Smooth muscle cell (in vitro differentiated cells): ENCODE measurements at regions not wholly inside any gene's neighbourhood (a gene's known extent, or its start where the extent isn't known, plus 50 kb on each side); places are given as distances from the start of the nearest gene placed in this dataset.

Source experiments
- DNase-seq: peaks from one replicate; lab custom pipeline; 2025; ENCODE audit not compliant: unreplicated experiment; lab: John Stamatoyannopoulos, UW
- H2AFZ ChIP-seq: fragments of 200-600 bp; sonication (generic); 2 replicates; pipeline ENCODE4 v1.6.0; 2016; ENCODE audit warnings: antibody characterized with exemption, low read depth, mild to moderate bottlenecking
- H3F3A ChIP-seq: fragments of 200-600 bp; sonication (generic); 2 replicates; pipeline ENCODE4 v1.6.0; 2017; ENCODE audit warnings: antibody characterized with exemption, low read depth
- H3K27ac ChIP-seq: fragments of 200-600 bp; sonication (generic); 2 replicates; pipeline ENCODE4 v1.5.1; 2016; ENCODE audit warnings: low read depth, mild to moderate bottlenecking
- H3K27me3 ChIP-seq: fragments of 200-600 bp; sonication (generic); 2 replicates; pipeline ENCODE4 v1.6.1; 2016; ENCODE audit warnings: low read depth, mild to moderate bottlenecking
- H3K36me3 ChIP-seq: fragments of 200-600 bp; sonication (generic); 2 replicates; pipeline ENCODE4 v1.5.1; 2016; ENCODE audit warnings: low read depth
- H3K4me1 ChIP-seq: fragments of 200-600 bp; sonication (generic); 2 replicates; pipeline ENCODE4 v1.5.1; 2016; ENCODE audit warnings: low read depth
- H3K4me2 ChIP-seq: fragments of 200-600 bp; sonication (generic); 2 replicates; pipeline ENCODE4 v1.6.0; 2016; ENCODE audit warnings: mild to moderate bottlenecking
- H3K4me3 ChIP-seq: fragments of 200-600 bp; sonication (generic); 2 replicates; pipeline ENCODE4 v1.5.1; 2016; ENCODE audit warnings: mild to moderate bottlenecking
- H3K79me2 ChIP-seq: fragments of 200-600 bp; sonication (generic); 2 replicates; pipeline ENCODE4 v1.6.0; 2016; ENCODE audit warnings: low read depth, mild to moderate bottlenecking
- H3K9ac ChIP-seq: fragments of 200-600 bp; sonication (generic); 2 replicates; pipeline ENCODE4 v1.6.0; 2016; ENCODE audit warnings: low read depth
- H3K9me3 ChIP-seq: fragments of 200-600 bp; sonication (generic); replicated peaks from 2 replicates; pipeline ENCODE4 v1.5.1; 2016; ENCODE audit warnings: low read depth
- H4K20me1 ChIP-seq: fragments of 200-600 bp; sonication (generic); 2 replicates; pipeline ENCODE4 v1.6.0; 2016; ENCODE audit warnings: low read depth
- CTCF ChIP-seq: fragments of 200-600 bp; sonication (generic); IDR thresholded peaks from 2 replicates; pipeline ENCODE4 v1.5.1; 2017; ENCODE audit warnings: borderline replicate concordance, mild to moderate bottlenecking, antibody characterized with exemption; ENCODE audit not compliant: insufficient read depth, poor library complexity, severe bottlenecking
- WGBS: methylation state at CpG from one replicate; pipeline ENCODE4 v1.1.7; 2016; ENCODE audit warnings: low lambda C conversion rate; 5-methylcytosine and 5-hydroxymethylcytosine counted together

GRCh38 chr20:56722042-56722441 is 92.9 kb downstream of the TFAP2C start:
- Histone ChIP-seq H3K4me1 (no peaks in the 10 kb centered on the region), H4K20me1 (no peaks in the 10 kb centered on the region), H3K4me3 (no peak overlapping the region), H3K9me3 (no peaks in the 10 kb centered on the region), H3K27me3 (no peaks in the 10 kb centered on the region), H3K36me3 (no peaks in the 10 kb centered on the region), H3F3A (no peaks in the 10 kb centered on the region), H3K9ac (no peak overlapping the region), H2AFZ (no peak overlapping the region), H3K27ac (no peak overlapping the region), H3K4me2 (no peak overlapping the region), H3K79me2 (no peaks in the 10 kb centered on the region)
- 86% methylated on average over 10 of the region's 10 CpGs for WGBS
- no peak for DNase-seq
- TF ChIP-seq CTCF: no peak

GRCh38 chr20:56723331-56723730 is 94.2 kb downstream of the TFAP2C start:
- TF ChIP-seq CTCF: no peak
- H4K20me1 ChIP-seq: no peaks in the 10 kb centered on the region
- no peak for DNase-seq
- no peak overlapping the region for H3K27ac ChIP-seq
- H3K9ac ChIP-seq: no peak overlapping the region
- no peak overlapping the region for H3K4me2 ChIP-seq
- H3K79me2 ChIP-seq: no peaks in the 10 kb centered on the region
- no peaks in the 10 kb centered on the region for H3K9me3 ChIP-seq
- WGBS: 92% methylated on average over 6 of the region's 6 CpGs
- no peaks in the 10 kb centered on the region for H3K36me3 ChIP-seq
- no peaks in the 10 kb centered on the region for H3K27me3 ChIP-seq
- no peak overlapping the region for H2AFZ ChIP-seq
- no peak overlapping the region for H3K4me3 ChIP-seq
- H3K4me1 ChIP-seq: no peaks in the 10 kb centered on the region
- H3F3A ChIP-seq: no peaks in the 10 kb centered on the region

- Histone ChIP-seq H3K9me3 (no peaks in the 10 kb centered on the region), H3K4me3 (no peak overlapping the region), H3K36me3 (no peaks in the 10 kb centered on the region), H3K4me2 (no peak overlapping the region), H3K79me2 (no peaks in the 10 kb centered on the region), H3K9ac (no peak overlapping the region), H3K27me3 (no peaks in the 10 kb centered on the region), H2AFZ (no peak overlapping the region), H3F3A (no peaks in the 10 kb centered on the region), H3K27ac (no peak overlapping the region), H4K20me1 (no peaks in the 10 kb centered on the region), H3K4me1 (no peaks in the 10 kb centered on the region)
- 87% methylated on average over 5 of the region's 5 CpGs for WGBS
- no peak for DNase-seq
- no peak for TF ChIP-seq CTCF
These were observed 95.2 kb downstream of the TFAP2C start for GRCh38 chr20:56724241-56724757.

GRCh38 chr20:56730003-56730402 is 100.9 kb downstream of the TFAP2C start:
- no peak overlapping the region for H3K27ac ChIP-seq
- DNase-seq: no peak
- no peaks in the 10 kb centered on the region for H3K9me3 ChIP-seq
- no peaks in the 10 kb centered on the region for H3F3A ChIP-seq
- H4K20me1 ChIP-seq: no peaks in the 10 kb centered on the region
- TF ChIP-seq CTCF: no peak
- H3K36me3 ChIP-seq: no peaks in the 10 kb centered on the region
- no peak overlapping the region for H3K4me3 ChIP-seq
- H3K4me1 ChIP-seq: no peaks in the 10 kb centered on the region
- no peak overlapping the region for H3K4me2 ChIP-seq
- H2AFZ ChIP-seq: no peak overlapping the region
- 97% methylated on average over 8 of the region's 8 CpGs for WGBS
- H3K79me2 ChIP-seq: no peaks in the 10 kb centered on the region
- H3K27me3 ChIP-seq: peaks cover 2% of the 10 kb centered on the region
- H3K9ac ChIP-seq: no peak overlapping the region
